ENCODE measurements at regions not wholly inside any gene's neighbourhood (a gene's known extent, or its start where the extent isn't known, plus 50 kb on each side); places are given as distances from the start of the nearest gene placed in this dataset.

DNA sequence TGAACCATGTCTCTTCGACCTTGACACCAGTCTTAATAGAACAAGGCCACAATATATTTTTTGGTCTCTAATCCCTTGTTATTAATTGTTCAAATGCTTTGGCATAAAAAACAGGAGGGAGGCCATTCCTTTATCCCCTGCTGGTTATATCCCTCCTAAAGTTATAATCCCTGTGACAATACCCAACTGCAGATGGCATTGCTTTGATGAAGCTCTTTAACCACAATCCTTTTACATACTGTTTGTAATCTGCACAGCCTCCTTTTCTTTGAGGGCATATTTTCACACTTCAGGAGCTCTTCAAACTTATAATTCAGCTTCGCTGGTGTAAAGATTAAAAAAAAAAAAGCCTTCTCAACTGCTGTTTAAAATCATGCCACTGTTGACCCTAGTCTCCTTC lies 919.0 kb downstream of the EPHA3 start:
- no peak for TF ChIP-seq TAF1 (IDR thresholded peaks at IDR 0.05; ENCODE audit: borderline replicate concordance, low read depth, low read length)
- no peak for TF ChIP-seq POLR2AphosphoS5 (IDR thresholded peaks at IDR 0.05; ENCODE audit: low read depth, low read length)
- no peak for TF ChIP-seq POLR2A (IDR thresholded peaks at IDR 0.05; ENCODE audit: low read depth, low read length)
- no peak for DNase-seq (ENCODE audit: insufficient read length)
- FAIRE-seq, result no peak

DNA sequence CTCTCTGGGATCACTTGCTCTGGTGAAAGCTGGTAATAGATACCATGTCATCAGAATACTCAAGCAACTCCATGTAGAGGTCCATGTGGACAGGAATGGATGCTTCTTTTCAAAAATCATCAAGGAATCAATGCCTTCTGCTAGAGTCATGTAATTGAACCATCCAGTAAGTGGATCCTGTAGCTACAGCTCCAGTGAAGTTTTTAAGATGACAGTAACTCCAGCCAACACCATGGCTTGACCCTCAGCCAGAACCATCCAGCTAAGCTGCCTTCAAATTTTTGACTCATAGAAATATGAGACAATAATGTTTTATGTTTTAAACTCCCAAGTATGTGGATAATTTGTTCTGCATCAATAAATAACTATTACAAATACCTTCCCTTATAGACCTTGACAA lies 923.7 kb downstream of the EPHA3 start:
- no peak for TF ChIP-seq TAF1 (IDR thresholded peaks at IDR 0.05; ENCODE audit: borderline replicate concordance, low read depth, low read length)
- TF ChIP-seq POLR2AphosphoS5 (IDR thresholded peaks at IDR 0.05; ENCODE audit: low read depth, low read length), result no peak
- no peak for TF ChIP-seq POLR2A (IDR thresholded peaks at IDR 0.05; ENCODE audit: low read depth, low read length)
- FAIRE-seq (no peak), DNase-seq (ENCODE audit: insufficient read length) (no peak)

DNA sequence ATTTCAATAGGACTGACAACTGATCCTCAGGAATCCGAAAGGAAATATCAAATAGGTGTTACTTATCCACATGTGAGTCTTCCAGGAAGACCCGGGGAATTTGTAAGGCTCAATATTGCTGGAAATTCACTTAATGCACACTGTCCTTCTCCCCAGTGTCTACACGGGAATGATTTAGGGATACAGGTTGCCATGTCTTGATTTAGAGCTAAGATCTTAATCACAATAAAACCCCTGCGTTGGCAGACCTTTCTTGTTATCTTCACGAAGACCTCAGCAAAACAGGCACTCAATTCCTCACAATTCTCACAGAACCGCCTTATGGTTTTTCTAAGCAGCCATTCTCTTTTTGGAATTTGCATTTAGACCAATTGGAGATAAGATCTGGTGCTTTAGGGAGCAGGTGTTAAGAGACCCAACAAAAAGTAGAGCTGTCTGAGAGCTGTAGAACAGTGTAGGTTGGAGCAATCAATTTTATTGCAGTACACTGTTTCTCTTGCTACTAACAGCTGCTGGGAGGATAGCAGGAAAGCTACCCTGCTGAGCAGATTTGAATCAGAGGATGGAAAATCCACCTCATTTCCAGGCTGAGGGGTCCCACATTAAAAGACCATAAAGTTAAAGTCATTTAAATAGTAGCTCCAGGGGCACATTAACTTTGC lies 925.7 kb downstream of the EPHA3 start:
- TF ChIP-seq POLR2AphosphoS5 (IDR thresholded peaks at IDR 0.05; ENCODE audit: low read depth, low read length) (no peak), POLR2A (IDR thresholded peaks at IDR 0.05; ENCODE audit: low read depth, low read length) (no peak), TAF1 (IDR thresholded peaks at IDR 0.05; ENCODE audit: borderline replicate concordance, low read depth, low read length) (no peak)
- DNase-seq (ENCODE audit: insufficient read length), result no peak
- FAIRE-seq, result no peak

DNA sequence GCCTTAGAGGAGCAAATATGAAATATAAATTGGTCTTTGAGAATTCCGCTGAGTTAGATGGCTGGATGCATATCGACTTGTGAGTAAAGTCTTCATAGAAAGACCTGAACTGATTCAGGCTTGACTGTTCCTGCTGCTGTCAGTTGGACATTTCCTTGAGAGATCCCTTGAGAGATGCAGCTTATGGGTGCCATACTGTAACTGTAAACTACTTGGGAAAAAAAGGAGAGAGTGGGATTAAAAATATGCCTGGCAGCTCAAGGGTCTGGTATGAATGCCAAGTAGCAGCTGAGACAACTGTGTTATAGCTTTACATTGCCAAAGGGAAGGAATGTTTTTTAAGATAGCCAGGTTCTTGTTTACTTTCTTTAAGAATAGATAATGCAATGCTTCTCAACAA lies 926.6 kb downstream of the EPHA3 start:
- FAIRE-seq, result no peak
- no peak for DNase-seq (ENCODE audit: insufficient read length)

DNA sequence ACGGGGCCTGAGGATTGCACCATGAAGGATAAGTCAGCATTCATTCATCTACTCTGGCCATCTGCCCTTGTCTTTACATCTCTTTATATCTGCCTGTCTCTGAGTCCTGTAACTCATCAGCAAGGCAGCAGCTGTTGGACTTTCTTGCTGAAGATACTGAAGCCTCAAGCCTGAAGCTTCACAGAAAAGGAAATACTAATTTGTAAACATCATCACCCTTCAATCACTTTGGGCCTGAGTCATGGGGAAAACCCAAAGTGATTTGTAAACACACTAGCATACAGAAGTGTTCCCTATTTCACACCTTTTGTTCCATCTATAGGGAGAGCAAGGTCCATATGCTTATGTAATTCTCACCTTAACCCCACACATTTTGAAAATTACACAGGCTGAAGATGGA lies 928.2 kb downstream of the EPHA3 start:
- TF ChIP-seq POLR2A (IDR thresholded peaks at IDR 0.05; ENCODE audit: low read depth, low read length), result no peak
- FAIRE-seq, result no peak

More for the DNA sequence above, 926.6 kb downstream of the EPHA3 start:
- no peak for TF ChIP-seq POLR2A (IDR thresholded peaks at IDR 0.05; ENCODE audit: low read depth, low read length)
- no peak for TF ChIP-seq TAF1 (IDR thresholded peaks at IDR 0.05; ENCODE audit: borderline replicate concordance, low read depth, low read length)
- no peak for TF ChIP-seq POLR2AphosphoS5 (IDR thresholded peaks at IDR 0.05; ENCODE audit: low read depth, low read length)

DNA sequence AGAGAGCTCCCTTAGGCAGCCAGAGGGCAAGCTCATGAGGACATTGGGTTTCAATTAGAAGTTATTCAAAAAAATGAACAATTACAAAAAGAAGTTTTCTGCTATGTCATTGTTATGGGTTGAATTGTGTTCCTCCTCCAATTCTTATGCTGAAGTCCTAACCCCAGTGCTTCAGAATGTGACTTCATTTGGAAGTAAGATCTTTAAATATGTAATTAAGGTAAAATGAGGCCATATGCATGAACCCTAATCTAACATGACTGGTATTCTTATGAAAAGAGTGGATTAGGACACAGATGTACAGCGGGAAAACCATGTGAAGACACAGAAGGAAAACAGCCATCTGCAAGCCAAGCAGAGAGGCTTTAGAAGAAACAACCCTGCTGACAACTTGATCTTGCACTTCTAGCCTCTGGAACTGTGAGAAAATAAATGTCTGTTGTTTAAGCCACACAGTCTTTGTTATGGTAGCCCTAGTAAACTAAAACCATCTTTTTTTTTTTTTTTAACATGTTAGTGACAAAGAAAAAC lies 929.6 kb downstream of the EPHA3 start:
- no peak for DNase-seq (ENCODE audit: insufficient read length)
- TF ChIP-seq POLR2AphosphoS5 (IDR thresholded peaks at IDR 0.05; ENCODE audit: low read depth, low read length), result no peak
- TF ChIP-seq TAF1 (IDR thresholded peaks at IDR 0.05; ENCODE audit: borderline replicate concordance, low read depth, low read length), result no peak
- TF ChIP-seq POLR2A (IDR thresholded peaks at IDR 0.05; ENCODE audit: low read depth, low read length), result no peak
- no peak for FAIRE-seq

More for the DNA sequence above, 928.2 kb downstream of the EPHA3 start:
- DNase-seq (ENCODE audit: insufficient read length), result no peak

DNA sequence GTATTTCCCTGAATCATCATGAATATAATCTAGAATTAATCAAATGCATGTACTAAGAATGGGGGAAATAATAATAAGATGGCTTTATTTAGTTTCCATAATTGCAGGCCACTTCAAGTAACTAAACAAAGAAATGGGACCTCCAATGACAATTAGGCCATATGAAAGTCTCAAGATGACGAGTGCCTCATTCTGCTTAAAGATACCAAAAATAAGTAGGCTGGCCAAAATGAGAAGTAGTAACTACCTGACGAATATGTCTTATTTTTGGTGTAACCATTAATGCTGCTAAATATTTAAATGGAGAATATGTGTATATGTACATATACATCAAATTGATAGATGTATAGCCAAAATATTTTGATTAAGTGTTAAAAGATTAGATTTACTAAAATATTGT lies 932.6 kb downstream of the EPHA3 start:
- FAIRE-seq (no peak), DNase-seq (ENCODE audit: insufficient read length) (no peak)
- TF ChIP-seq POLR2A (IDR thresholded peaks at IDR 0.05; ENCODE audit: low read depth, low read length) (no peak), POLR2AphosphoS5 (IDR thresholded peaks at IDR 0.05; ENCODE audit: low read depth, low read length) (no peak), TAF1 (IDR thresholded peaks at IDR 0.05; ENCODE audit: borderline replicate concordance, low read depth, low read length) (no peak)

DNA sequence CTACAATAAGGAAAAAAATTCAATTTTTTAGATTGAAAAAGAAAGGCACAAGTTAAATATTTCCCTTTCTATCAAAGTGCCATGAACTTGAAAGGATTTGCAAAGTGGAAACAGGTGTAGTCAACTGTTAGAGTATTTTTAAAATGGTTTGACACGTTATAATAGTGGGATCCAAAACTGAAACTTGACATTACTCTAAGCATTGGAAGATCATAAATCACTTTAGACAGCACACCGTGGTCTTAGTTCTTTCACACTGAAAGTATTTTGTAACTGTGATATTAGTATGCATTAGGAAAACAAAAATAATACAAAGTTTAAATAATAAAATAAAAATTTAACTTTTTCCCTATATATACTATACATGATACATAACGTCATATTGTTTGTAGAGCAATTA lies 933.1 kb downstream of the EPHA3 start:
- no peak for FAIRE-seq
- no peak for TF ChIP-seq POLR2A (IDR thresholded peaks at IDR 0.05; ENCODE audit: low read depth, low read length)
- DNase-seq (ENCODE audit: insufficient read length), result no peak

DNA sequence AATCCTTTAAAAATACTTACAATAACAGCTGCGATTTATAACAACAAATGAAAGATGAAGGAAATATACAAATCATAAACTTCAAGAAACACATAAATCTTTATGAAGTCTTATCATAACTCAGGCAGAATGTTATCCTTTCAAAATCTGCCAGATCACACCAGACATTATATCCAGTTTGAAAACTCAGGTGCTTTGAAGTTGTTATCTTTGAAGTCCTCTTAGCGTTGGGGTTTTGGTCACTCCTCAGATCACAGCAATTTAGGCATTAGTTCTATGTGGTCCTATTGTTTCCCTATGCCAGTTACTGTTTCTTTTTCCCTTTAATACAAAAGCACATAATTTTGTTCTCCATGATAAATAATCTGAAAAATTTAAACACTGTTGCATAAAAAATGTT lies 934.6 kb downstream of the EPHA3 start:
- no peak for FAIRE-seq

DNA sequence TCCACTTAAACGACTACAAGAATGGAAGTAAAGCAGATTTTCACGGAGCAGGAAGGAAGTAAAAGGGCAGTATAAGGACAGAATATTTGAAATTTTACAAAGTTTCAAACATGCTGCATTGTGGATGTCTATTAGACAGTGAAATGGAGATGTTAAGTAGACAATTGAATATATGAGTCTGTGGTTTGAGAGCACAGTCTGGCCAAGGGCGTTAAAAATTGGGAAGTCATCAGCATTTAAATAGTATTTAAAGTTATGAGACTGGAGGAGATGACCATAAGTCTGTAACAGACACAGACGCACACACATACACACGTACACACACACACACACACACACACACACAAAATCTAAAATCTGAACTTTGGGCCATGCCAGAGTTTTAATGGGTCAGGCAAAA lies 935.9 kb downstream of the EPHA3 start:
- FAIRE-seq, result no peak
- no peak for TF ChIP-seq TAF1 (IDR thresholded peaks at IDR 0.05; ENCODE audit: borderline replicate concordance, low read depth, low read length)
- TF ChIP-seq POLR2AphosphoS5 (IDR thresholded peaks at IDR 0.05; ENCODE audit: low read depth, low read length), result no peak
- no peak for TF ChIP-seq POLR2A (IDR thresholded peaks at IDR 0.05; ENCODE audit: low read depth, low read length)
- no peak for DNase-seq (ENCODE audit: insufficient read length)

More for the DNA sequence above, 934.6 kb downstream of the EPHA3 start:
- TF ChIP-seq TAF1 (IDR thresholded peaks at IDR 0.05; ENCODE audit: borderline replicate concordance, low read depth, low read length) (no peak), POLR2A (IDR thresholded peaks at IDR 0.05; ENCODE audit: low read depth, low read length) (no peak), POLR2AphosphoS5 (IDR thresholded peaks at IDR 0.05; ENCODE audit: low read depth, low read length) (no peak)
- no peak for DNase-seq (ENCODE audit: insufficient read length)

DNA sequence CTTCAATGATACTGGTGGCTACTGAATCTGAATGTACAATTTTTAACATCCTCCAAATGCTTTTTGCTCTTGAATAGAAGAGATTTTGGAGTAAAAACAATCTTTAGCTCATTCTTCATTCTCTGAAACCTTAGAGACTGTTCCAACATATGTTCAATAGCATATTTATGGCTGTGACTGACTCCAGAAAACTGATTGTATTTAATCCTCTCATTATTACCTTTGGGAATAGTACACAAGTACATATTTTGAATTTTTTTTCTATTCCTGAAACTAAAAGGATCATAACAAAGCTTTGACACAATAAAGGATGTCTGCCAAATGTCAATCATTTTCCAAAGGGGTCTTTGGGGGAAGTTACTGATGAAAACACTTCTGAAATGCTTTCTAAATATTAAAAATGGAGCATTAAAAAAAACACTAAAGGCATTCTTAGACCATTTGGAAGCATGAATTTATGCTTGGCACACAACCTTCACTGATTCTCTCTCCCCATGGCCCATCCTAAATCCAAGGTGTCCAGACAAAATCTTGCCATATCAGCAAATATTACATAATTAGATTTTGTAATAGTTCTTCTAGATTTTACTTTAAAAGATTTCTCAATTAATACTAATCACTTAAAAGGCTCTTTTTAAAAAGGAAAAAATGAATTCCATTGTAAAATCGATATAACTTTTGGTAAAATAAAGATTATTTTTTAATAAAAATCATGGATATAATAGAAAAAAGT lies 936.8 kb downstream of the EPHA3 start:
- no peak for DNase-seq (ENCODE audit: insufficient read length)
- FAIRE-seq, result no peak
- TF ChIP-seq POLR2AphosphoS5 (IDR thresholded peaks at IDR 0.05; ENCODE audit: low read depth, low read length) (no peak), POLR2A (IDR thresholded peaks at IDR 0.05; ENCODE audit: low read depth, low read length) (no peak), TAF1 (IDR thresholded peaks at IDR 0.05; ENCODE audit: borderline replicate concordance, low read depth, low read length) (no peak)

DNA sequence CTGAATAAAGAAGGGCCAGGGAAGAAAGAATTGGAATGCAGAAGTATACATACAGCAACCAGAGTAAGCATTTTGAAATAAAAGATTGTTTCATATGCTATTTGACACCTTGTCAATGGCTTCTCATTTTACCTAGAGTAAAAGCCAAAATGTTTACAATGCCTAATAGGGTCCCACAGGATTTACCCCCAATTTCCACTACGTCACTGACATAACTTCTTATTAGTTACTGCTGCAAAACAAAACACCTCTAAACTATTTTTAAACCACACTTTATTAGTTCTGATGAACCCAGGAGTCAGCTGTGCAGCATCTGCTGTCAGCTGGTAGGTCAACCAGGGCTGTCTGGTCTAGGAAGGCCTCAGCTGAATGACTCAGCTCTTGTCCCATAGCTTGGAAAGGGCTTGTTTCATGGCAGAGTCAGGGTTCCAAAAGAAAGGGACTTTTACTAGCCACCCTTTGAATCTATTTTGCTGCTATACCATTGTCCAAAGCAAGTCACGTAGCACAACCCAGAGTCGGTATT lies 945.1 kb downstream of the EPHA3 start:
- TF ChIP-seq TAF1 (IDR thresholded peaks at IDR 0.05; ENCODE audit: borderline replicate concordance, low read depth, low read length) (no peak), POLR2A (IDR thresholded peaks at IDR 0.05; ENCODE audit: low read depth, low read length) (no peak), POLR2AphosphoS5 (IDR thresholded peaks at IDR 0.05; ENCODE audit: low read depth, low read length) (no peak)
- FAIRE-seq (no peak), DNase-seq (ENCODE audit: insufficient read length) (no peak)

All from GM12892 (cell line).